ENCODE measurements at regions not wholly inside any gene's neighbourhood (a gene's known extent, or its start where the extent isn't known, plus 50 kb on each side); places are given as distances from the start of the nearest gene placed in this dataset.

GRCh38 chr9:107644733-107645463, 155.3 kb upstream of the KLF4 start:
- no peak for TF ChIP-seq CTCF (IDR thresholded peaks at IDR 0.05; ENCODE audit: borderline replicate concordance, insufficient read depth, low read depth, low read length)

DNA sequence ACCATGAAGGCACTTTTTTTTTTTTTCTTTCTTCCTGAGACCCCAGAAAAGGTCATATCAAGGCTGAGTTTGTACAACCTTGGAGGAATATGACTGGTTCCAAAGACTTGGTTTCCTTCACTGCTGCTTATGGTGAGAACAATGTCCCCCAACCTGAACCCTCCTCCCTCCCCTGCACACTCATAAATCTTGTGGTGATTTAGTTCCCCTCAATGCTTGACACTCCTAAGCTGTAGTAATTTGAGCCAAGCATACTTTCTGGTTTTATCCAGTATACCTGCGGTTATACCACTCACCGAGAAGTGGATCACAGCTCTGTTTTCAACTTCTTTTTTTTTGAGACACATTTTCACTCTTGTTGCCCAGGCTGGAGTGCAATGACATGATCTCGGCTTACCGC, 149.9 kb upstream of the KLF4 start:
- no peak overlapping the region for H3K4me3 ChIP-seq (ENCODE audit: low read depth, low read length)
- TF ChIP-seq CTCF (IDR thresholded peaks at IDR 0.05; ENCODE audit: borderline replicate concordance, insufficient read depth, low read depth, low read length): no peak

More at GRCh38 chr9:107644733-107645463, 155.3 kb upstream of the KLF4 start:
- H3K4me3 ChIP-seq (ENCODE audit: low read depth, low read length): no peak overlapping the region

DNA sequence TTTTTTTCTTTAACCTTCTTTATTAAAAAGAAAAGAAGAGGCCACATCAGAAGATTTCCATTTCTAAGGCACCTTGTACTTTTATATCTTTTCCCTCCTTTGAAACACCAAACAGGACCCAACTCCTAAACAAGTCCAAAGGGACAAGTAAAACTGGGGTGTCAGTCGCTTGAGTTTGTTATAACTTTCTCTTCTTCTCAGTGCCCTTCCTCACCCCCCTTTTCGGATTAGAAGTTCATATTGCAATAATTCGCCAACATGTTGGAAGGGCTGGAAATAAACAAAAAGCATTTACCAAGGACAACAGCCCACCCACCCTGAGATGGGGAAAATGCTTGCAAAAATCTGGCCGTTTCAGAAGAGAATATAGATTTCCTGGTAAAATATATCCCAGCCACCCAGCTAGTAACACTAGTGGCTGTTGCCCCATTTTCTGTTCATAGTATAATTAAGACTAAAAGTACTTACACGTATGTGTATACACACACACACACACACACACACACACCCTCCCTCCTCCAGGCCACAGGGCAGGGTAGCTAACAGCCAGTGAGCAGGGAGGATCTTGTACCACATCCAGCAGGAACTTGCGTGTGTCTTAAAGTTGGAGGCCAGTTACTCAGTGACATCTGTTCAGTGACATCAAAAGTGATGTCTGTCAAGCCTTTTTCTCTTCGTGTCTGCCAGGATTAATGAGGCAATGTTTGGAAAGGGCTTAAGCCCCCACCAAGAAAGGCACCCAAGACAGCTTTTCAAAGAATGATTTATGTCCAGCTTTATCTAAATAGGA, 149.1 kb upstream of the KLF4 start:
- no peak overlapping the region for H3K4me3 ChIP-seq (ENCODE audit: low read depth, low read length)
- TF ChIP-seq CTCF (IDR thresholded peaks at IDR 0.05; ENCODE audit: borderline replicate concordance, insufficient read depth, low read depth, low read length): no peak

GRCh38 chr9:107637421-107638420, 148.2 kb upstream of the KLF4 start:
- H3K4me3 ChIP-seq (ENCODE audit: low read depth, low read length): no peak overlapping the region
- TF ChIP-seq CTCF (IDR thresholded peaks at IDR 0.05; ENCODE audit: borderline replicate concordance, insufficient read depth, low read depth, low read length): no peak

- no peak for TF ChIP-seq CTCF (IDR thresholded peaks at IDR 0.05; ENCODE audit: borderline replicate concordance, insufficient read depth, low read depth, low read length)
- H3K4me3 ChIP-seq (ENCODE audit: low read depth, low read length): no peak overlapping the region
Observed at GRCh38 chr9:107636571-107637381, 147.2 kb upstream of the KLF4 start.

DNA sequence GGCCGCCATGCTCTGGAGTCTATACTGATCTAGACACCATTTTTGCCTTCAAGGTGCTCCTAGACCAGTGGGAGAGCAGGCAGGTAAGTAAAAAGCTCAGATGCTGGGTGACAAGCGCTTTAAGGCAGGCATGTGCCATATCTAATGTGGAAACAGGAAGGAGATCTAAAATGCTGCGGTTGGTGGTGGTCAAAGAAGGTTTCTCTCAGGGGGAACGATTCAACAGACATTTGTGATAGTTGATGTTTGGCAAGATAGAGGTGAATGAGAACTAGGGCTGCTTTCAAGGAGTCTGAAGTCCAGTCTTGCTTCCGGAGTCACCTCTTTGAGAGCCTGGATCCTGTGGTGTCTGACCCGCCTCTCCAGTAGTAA, 146.2 kb upstream of the KLF4 start:
- no peak overlapping the region for H3K4me3 ChIP-seq (ENCODE audit: low read depth, low read length)
- no peak for TF ChIP-seq CTCF (IDR thresholded peaks at IDR 0.05; ENCODE audit: borderline replicate concordance, insufficient read depth, low read depth, low read length)

Measured in GM12875 (cell line).